ENCODE measurements at regions not wholly inside any gene's neighbourhood (a gene's known extent, or its start where the extent isn't known, plus 50 kb on each side); places are given as distances from the start of the nearest gene placed in this dataset.

DNA sequence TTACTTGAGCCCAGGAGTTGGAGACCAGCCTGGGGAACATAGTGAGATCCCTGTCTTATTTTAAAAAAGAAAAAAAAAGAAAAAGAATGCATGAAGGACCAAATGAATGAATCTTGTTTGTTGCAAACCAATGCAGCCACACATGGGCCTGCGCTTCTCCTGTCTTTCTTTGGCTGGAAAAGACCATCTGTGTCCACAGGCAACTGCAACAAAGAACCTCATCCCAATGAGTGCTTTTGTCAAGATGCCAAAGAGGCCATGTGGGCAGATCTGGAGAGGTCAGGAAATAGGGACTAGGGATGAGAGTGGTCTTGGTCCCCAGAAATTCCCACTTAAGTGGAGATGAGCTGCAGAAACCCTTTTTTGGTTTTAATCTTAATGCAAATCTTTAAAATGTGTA lies 49.8 kb upstream of the DUSP5 start:
- intact Hi-C loops (cut with DNase I): no loop called here
- Histone ChIP-seq H3K4me1 (no peaks in the 10 kb centered on the region), H3K9me3 (no peaks in the 10 kb centered on the region), H3K27me3 (no peaks in the 10 kb centered on the region), H3K36me3 (no peaks in the 10 kb centered on the region), H3K9ac (ENCODE audit: low read depth in 2 of 2, low read length in 2 of 2) (no peak overlapping the region), H3K27ac (no peak overlapping the region), H3K4me3 (no peak overlapping the region)
- DNase-seq: no peak
- TF ChIP-seq, protein P1, sequence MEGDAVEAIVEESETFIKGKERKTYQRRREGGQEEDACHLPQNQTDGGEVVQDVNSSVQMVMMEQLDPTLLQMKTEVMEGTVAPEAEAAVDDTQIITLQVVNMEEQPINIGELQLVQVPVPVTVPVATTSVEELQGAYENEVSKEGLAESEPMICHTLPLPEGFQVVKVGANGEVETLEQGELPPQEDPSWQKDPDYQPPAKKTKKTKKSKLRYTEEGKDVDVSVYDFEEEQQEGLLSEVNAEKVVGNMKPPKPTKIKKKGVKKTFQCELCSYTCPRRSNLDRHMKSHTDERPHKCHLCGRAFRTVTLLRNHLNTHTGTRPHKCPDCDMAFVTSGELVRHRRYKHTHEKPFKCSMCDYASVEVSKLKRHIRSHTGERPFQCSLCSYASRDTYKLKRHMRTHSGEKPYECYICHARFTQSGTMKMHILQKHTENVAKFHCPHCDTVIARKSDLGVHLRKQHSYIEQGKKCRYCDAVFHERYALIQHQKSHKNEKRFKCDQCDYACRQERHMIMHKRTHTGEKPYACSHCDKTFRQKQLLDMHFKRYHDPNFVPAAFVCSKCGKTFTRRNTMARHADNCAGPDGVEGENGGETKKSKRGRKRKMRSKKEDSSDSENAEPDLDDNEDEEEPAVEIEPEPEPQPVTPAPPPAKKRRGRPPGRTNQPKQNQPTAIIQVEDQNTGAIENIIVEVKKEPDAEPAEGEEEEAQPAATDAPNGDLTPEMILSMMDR (IDR thresholded peaks at IDR 0.05): no peak

Data from colonic mucosa (tissue), 4 donors.